Suprapubic skin (tissue), 4 donors: ENCODE measurements at regions not wholly inside any gene's neighbourhood (a gene's known extent, or its start where the extent isn't known, plus 50 kb on each side); places are given as distances from the start of the nearest gene placed in this dataset.

Experiments
- DNase-seq, 2 donors: peaks; one replicate each; pipeline ENCODE4 v3.0.0-alpha.2; 2019; ENCODE audit warnings: low spot score in 2 of 2
- H3K27ac ChIP-seq: fragments of 200-600 bp; sonication (generic); one replicate; pipeline ENCODE4 v1.5.1; 2019
- H3K27me3 ChIP-seq: fragments of 200-600 bp; sonication (generic); one replicate; pipeline ENCODE4 v1.5.1; 2019
- H3K36me3 ChIP-seq: fragments of 200-600 bp; sonication (generic); one replicate; pipeline ENCODE4 v1.5.1; 2019
- H3K4me1 ChIP-seq: fragments of 200-600 bp; sonication (generic); one replicate; pipeline ENCODE4 v1.5.1; 2019
- H3K4me3 ChIP-seq: fragments of 200-600 bp; sonication (generic); one replicate; pipeline ENCODE4 v1.5.1; 2019; ENCODE audit warnings: mild to moderate bottlenecking
- H3K9me3 ChIP-seq: fragments of 200-600 bp; sonication (generic); one replicate; pipeline ENCODE4 v1.5.1; 2019
- EP300 ChIP-seq: sonication (generic); formaldehyde crosslinking; IDR thresholded peaks from one replicate; pipeline ENCODE4 v1.6.1; 2017; ENCODE audit warnings: antibody characterized with exemption
- POLR2A ChIP-seq, 2 donors: fragments of 450-650 bp; IDR thresholded peaks; one replicate each; pipeline ENCODE4 v1.6.1; 2017; ENCODE audit warnings: antibody characterized with exemption in 2 of 2, mild to moderate bottlenecking in 2 of 2, moderate library complexity in 2 of 2
- POLR2AphosphoS5 ChIP-seq, 3 donors: sonication (generic); formaldehyde crosslinking; IDR thresholded peaks; one replicate each; pipeline ENCODE4 v1.6.1; 2017; ENCODE audit warnings: antibody characterized with exemption in 3 of 3
- WGBS: methylation state at CpG from one replicate; pipeline ENCODE4 v1.1.5; 2018; 5-methylcytosine and 5-hydroxymethylcytosine counted together
- TF ChIP-seq, protein P1 (sequence below), 2 donors: fragments of 200-600 bp in 1 of 2; fragments of 450-650 bp in 1 of 2; sonication (generic) in 1 of 2; IDR thresholded peaks; one replicate each; pipeline ENCODE4 v1.5.1; 2016 to 2019; ENCODE audit warnings: antibody characterized with exemption in 2 of 2, mild to moderate bottlenecking in 1 of 2, moderate library complexity in 1 of 2

DNA sequence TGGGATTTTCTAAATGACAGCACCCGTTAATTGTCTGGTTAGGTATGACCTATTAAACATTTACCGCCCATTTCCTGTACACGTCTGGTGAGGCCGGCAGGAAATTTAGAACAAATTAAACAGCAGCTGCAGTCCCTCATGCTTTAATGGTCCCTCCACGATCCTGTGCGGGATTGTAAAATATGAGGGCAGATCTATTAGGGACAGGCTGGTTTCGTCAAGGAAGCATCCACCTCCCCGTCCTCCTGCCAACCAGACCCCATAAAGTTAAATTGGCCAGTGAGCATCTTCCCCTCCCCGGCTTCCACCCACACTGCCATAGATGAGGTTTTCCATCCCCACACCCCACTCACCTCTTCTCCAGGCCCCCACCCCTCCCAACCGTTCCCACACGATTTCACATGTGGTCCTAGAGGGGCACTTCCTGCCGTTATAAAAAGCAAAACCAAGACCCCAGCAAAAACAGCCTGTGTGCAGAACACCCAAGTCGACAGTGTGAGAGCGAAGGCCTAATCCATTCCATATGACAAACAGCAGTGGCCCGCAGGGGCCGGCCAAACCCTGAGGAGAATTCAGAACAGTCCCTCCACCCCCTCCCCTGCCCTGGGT is 331.9 kb downstream of the FOXL1 start:
- TF ChIP-seq, protein P1, sequence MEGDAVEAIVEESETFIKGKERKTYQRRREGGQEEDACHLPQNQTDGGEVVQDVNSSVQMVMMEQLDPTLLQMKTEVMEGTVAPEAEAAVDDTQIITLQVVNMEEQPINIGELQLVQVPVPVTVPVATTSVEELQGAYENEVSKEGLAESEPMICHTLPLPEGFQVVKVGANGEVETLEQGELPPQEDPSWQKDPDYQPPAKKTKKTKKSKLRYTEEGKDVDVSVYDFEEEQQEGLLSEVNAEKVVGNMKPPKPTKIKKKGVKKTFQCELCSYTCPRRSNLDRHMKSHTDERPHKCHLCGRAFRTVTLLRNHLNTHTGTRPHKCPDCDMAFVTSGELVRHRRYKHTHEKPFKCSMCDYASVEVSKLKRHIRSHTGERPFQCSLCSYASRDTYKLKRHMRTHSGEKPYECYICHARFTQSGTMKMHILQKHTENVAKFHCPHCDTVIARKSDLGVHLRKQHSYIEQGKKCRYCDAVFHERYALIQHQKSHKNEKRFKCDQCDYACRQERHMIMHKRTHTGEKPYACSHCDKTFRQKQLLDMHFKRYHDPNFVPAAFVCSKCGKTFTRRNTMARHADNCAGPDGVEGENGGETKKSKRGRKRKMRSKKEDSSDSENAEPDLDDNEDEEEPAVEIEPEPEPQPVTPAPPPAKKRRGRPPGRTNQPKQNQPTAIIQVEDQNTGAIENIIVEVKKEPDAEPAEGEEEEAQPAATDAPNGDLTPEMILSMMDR (IDR thresholded peaks at IDR 0.05) = no peak
- TF ChIP-seq POLR2AphosphoS5 (IDR thresholded peaks at IDR 0.05) (no peak), POLR2A (IDR thresholded peaks at IDR 0.05) (no peak), EP300 (no peak)
- no peak for DNase-seq
- Histone ChIP-seq H3K9me3 (no peaks in the 10 kb centered on the region), H3K36me3 (no peaks in the 10 kb centered on the region), H3K4me3 (no peak overlapping the region), H3K27me3 (peaks cover 12% of the 10 kb centered on the region), H3K4me1 (no peaks in the 10 kb centered on the region), H3K27ac (no peak overlapping the region)
- 71% methylated on average over 16 of the region's 16 CpGs for WGBS

DNA sequence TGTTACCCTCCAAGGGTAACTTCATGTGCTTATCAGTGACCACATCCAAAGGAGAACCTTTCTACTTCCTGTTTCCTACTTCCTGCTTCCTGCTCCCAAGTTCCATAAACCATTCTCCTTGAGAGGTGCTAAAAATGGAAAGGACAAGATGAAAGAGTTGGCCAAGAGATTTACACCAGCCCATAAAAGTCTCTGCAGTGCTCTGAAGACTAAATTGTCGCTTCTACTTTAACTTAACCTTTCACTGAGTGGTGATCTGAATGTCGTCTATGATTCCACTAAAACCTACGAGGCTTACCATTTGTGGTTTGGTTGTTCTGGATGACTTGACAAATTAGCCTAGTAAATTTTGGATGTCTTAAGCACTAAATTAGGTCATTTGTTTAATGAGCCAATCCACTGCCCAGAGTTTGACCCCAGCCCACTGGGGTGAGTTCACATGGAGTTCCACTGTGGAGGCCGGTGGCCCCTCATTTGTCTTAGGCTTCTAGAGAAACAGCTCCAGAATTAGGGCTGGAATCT is 333.1 kb downstream of the FOXL1 start:
- Histone ChIP-seq H3K9me3 (no peaks in the 10 kb centered on the region), H3K4me1 (no peaks in the 10 kb centered on the region), H3K27me3 (peaks cover 12% of the 10 kb centered on the region), H3K36me3 (no peaks in the 10 kb centered on the region), H3K4me3 (no peak overlapping the region), H3K27ac (no peak overlapping the region)
- WGBS = 68% methylated on average over 4 of the region's 4 CpGs
- no peak for DNase-seq
- TF ChIP-seq POLR2AphosphoS5 (IDR thresholded peaks at IDR 0.05) (no peak), EP300 (no peak), POLR2A (IDR thresholded peaks at IDR 0.05) (no peak)
- TF ChIP-seq, protein P1 (IDR thresholded peaks at IDR 0.05) = no peak

DNA sequence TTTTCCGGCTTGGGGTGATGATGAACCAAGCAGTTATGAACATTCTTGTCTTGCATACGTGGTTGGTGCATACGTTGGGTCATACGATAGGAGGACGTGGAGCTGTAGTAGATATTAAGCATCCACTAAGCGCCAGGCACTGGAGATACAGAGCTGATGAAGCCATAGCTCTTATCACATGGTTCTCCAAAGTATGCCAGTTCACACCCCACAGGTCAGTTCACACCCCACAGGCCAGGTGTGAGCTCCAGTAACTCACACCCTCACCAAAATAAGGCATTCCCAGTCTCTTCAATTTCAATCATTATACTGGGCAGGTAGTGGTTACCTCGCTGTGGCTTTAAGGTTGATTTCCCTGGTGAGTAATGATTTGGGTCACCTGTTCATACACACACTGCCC is 335.5 kb downstream of the FOXL1 start:
- no peak overlapping the region for H3K27ac ChIP-seq
- H3K9me3 ChIP-seq = no peaks in the 10 kb centered on the region
- 92% methylated on average over 7 of the region's 7 CpGs for WGBS
- TF ChIP-seq, protein P1 (IDR thresholded peaks at IDR 0.05) = no peak
- TF ChIP-seq POLR2A (IDR thresholded peaks at IDR 0.05) (no peak), POLR2AphosphoS5 (IDR thresholded peaks at IDR 0.05) (no peak), EP300 (no peak)
- H3K4me3 ChIP-seq = no peak overlapping the region
- no peaks in the 10 kb centered on the region for H3K36me3 ChIP-seq
- no peaks in the 10 kb centered on the region for H3K4me1 ChIP-seq
- DNase-seq = no peak
- peaks cover 5% of the 10 kb centered on the region for H3K27me3 ChIP-seq

DNA sequence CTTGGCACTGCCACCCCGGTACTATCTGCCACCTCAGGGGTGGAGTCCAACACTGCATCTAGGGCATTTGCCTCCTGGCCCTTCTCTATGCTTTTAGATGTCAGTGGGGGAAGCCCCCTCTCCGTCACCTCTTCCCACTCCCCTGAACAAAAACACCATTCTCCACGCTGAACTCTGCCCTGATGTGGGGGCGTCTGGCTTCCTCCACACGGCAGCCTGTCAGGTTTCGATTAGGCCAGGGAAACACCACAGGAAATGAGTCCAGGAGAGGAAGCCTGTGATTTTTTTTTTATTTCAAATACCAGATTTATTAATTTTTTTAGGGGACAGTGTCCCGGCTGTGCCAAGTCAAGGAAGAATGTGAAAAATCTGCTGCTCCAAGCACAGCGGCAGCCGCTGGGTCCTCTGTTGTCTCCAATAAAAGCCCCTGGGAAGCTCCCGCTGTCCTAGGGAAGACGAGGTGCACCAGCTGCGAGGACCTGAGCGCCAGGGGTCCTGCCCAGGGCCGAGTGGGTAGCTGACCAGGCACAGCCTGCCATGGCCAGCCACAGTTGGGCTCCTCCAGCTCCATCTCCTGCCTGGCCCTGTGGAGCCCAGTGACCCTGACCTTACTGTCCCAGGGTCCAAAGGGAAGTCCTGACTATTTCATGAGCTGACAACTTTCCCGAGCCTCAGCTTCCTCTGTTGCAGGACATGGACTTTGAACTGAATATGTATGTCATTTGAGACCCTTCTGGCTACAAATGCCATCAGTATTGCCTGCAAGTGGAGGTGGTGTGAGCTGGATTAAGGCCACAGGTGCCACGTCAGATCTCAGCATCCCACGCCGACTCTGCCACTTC is 336.7 kb downstream of the FOXL1 start:
- H3K36me3 ChIP-seq = no peaks in the 10 kb centered on the region
- H3K27me3 ChIP-seq = peaks cover 15% of the 10 kb centered on the region
- no peak overlapping the region for H3K4me3 ChIP-seq
- DNase-seq = no peak
- 48% methylated on average over 13 of the region's 18 CpGs for WGBS
- H3K9me3 ChIP-seq = no peaks in the 10 kb centered on the region
- H3K27ac ChIP-seq = no peak overlapping the region
- no peaks in the 10 kb centered on the region for H3K4me1 ChIP-seq
- TF ChIP-seq POLR2A (IDR thresholded peaks at IDR 0.05) (no peak), EP300 (no peak), POLR2AphosphoS5 (IDR thresholded peaks at IDR 0.05) (no peak)
- TF ChIP-seq, protein P1 (IDR thresholded peaks at IDR 0.05) = no peak
